H1 (cell line): ENCODE measurements at regions not wholly inside any gene's neighbourhood (a gene's known extent, or its start where the extent isn't known, plus 50 kb on each side); places are given as distances from the start of the nearest gene placed in this dataset.

Source experiments
- CTCF ChIA-PET: fragments of 300-600 bp; sonication (Branson Sonifier 250); formaldehyde crosslinking; loops from one replicate; lab custom pipeline; 2021; ENCODE audit not compliant: partially characterized antibody; lab: Charles Lee
- POLR2A ChIA-PET: fragments of 300-600 bp; sonication (Branson Sonifier 250); formaldehyde crosslinking; loops from one replicate; lab custom pipeline; 2021; ENCODE audit warnings: inconsistent platforms; ENCODE audit not compliant: partially characterized antibody; lab: Charles Lee
- DNase-seq, 2 experiments: peaks; one replicate each; pipeline versions ENCODE4 v3.0.0 to v3.0.0-alpha.2; 2010 to 2022; ENCODE audit warnings: low spot score in 2 of 2, low read depth in 1 of 2, mixed read lengths in 1 of 2
- FAIRE-seq: peaks from 2 replicates; lab custom pipeline; 2011; peaks lifted over from hg19 to GRCh38; lab: Jason Lieb, UNC
- H2AFZ ChIP-seq: 2 replicates; pipeline ENCODE4 v1.8.1; 2012; ENCODE audit warnings: low read length, inconsistent platforms
- H2AK5ac ChIP-seq: 2 replicates; pipeline ENCODE4 v1.6.1; 2013; ENCODE audit warnings: low read depth, low read length
- H2BK120ac ChIP-seq: replicated peaks from 2 replicates; pipeline ENCODE3; 2013; ENCODE audit warnings: low read depth, low read length, inconsistent platforms
- H2BK12ac ChIP-seq: 2 replicates; pipeline ENCODE4 v1.6.1; 2013; ENCODE audit warnings: low read depth, low read length
- H2BK15ac ChIP-seq: 2 replicates; pipeline ENCODE4 v1.6.1; 2013; ENCODE audit warnings: low read length
- H2BK20ac ChIP-seq: 2 replicates; pipeline ENCODE4 v1.6.1; 2013; ENCODE audit warnings: low read length
- H2BK5ac ChIP-seq: 2 replicates; pipeline ENCODE4 v1.6.1; 2013; ENCODE audit warnings: low read depth, low read length
- H3K14ac ChIP-seq: 2 replicates; pipeline ENCODE4 v1.6.1; 2013; ENCODE audit warnings: inconsistent platforms; ENCODE audit not compliant: insufficient read length
- H3K18ac ChIP-seq: 2 replicates; pipeline ENCODE4 v1.6.1; 2013; ENCODE audit warnings: low read length; ENCODE audit errors: extremely low read depth
- H3K23ac ChIP-seq: 2 replicates; pipeline ENCODE4 v1.6.1; 2013; ENCODE audit warnings: inconsistent platforms; ENCODE audit not compliant: insufficient read length
- H3K23me2 ChIP-seq: 2 replicates; pipeline ENCODE4 v1.6.1; 2013; ENCODE audit warnings: low read depth, low read length
- H3K27ac ChIP-seq: 2 replicates; pipeline ENCODE4 v1.6.1; 2011; ENCODE audit warnings: low read depth, low read length, inconsistent platforms
- H3K27me3 ChIP-seq, 4 experiments: replicated peaks in 1 of 4; 1 replicate in 1 of 4; 2 replicates in 3 of 4; pipeline versions ENCODE4 v1.6.1 to v1.8.1; 2011 to 2013; ENCODE audit warnings: low read length in 3 of 4, mild to moderate bottlenecking in 3 of 4, inconsistent platforms in 2 of 4, mixed read lengths in 2 of 4, moderate library complexity in 1 of 4; ENCODE audit not compliant: control insufficient read depth in 3 of 4, insufficient read depth in 3 of 4; ENCODE audit errors: extremely low read depth in 1 of 4
- H3K36me3 ChIP-seq, 4 experiments: 2 replicates each; pipeline versions ENCODE4 v1.6.1 to v1.8.1; 2011 to 2013; ENCODE audit warnings: mild to moderate bottlenecking in 4 of 4, low read length in 3 of 4, moderate library complexity in 2 of 4, control low read depth in 1 of 4, inconsistent platforms in 1 of 4; ENCODE audit not compliant: insufficient read depth in 4 of 4, control insufficient read depth in 2 of 4
- H3K4ac ChIP-seq: replicated peaks from 2 replicates; pipeline ENCODE3; 2013; ENCODE audit warnings: low read length, low read depth, mixed read lengths, inconsistent platforms; ENCODE audit not compliant: insufficient read length
- H3K4me1 ChIP-seq, 4 experiments: replicated peaks in 1 of 4; 1 replicate in 1 of 4; 2 replicates in 3 of 4; pipeline versions ENCODE4 v1.6.1 to v1.8.1; 2011 to 2013; ENCODE audit warnings: low read length in 3 of 4, inconsistent platforms in 2 of 4, mixed read lengths in 1 of 4; ENCODE audit not compliant: insufficient read depth in 4 of 4, control insufficient read depth in 3 of 4
- H3K4me2 ChIP-seq, 2 experiments: 2 replicates each; pipeline versions ENCODE4 v1.6.1 to v1.8.1; 2011 to 2013; ENCODE audit warnings: low read depth in 2 of 2, low read length in 2 of 2, control low read depth in 1 of 2, inconsistent platforms in 1 of 2, mild to moderate bottlenecking in 1 of 2; ENCODE audit not compliant: insufficient read depth in 1 of 2
- H3K4me3 ChIP-seq, 4 experiments: fragments of 200-600, 300-600 bp in 1 of 4; sonication (generic), shearing (Covaris generic), sonication (Bioruptor Twin) in 1 of 4; 2 replicates each; pipeline versions ENCODE4 v1.5.1 to v1.8.1; 2011 to 2016; ENCODE audit warnings: low read length in 4 of 4, low read depth in 3 of 4, control low read depth in 2 of 4, inconsistent platforms in 2 of 4, mild to moderate bottlenecking in 2 of 4, mixed read lengths in 1 of 4, moderate library complexity in 1 of 4; ENCODE audit not compliant: insufficient read depth in 2 of 4; ENCODE audit errors: extremely low read depth in 1 of 4
- H3K56ac ChIP-seq: replicated peaks from 2 replicates; pipeline ENCODE3; 2013; ENCODE audit warnings: low read depth, mild to moderate bottlenecking, mixed read lengths, low read length, inconsistent platforms; ENCODE audit not compliant: insufficient read length
- H3K79me1 ChIP-seq: 2 replicates; pipeline ENCODE4 v1.6.1; 2013; ENCODE audit warnings: low read depth, low read length, control low read depth
- H3K79me2 ChIP-seq, 2 experiments: 2 replicates each; pipeline versions ENCODE4 v1.6.1 to v1.8.1; 2012 to 2013; ENCODE audit warnings: low read length in 2 of 2, mild to moderate bottlenecking in 2 of 2, inconsistent platforms in 1 of 2; ENCODE audit not compliant: insufficient read depth in 2 of 2, control insufficient read depth in 1 of 2
- H3K9ac ChIP-seq, 4 experiments: replicated peaks in 1 of 4; 1 replicate in 1 of 4; 2 replicates in 3 of 4; pipeline versions ENCODE4 v1.6.1 to v1.8.1; 2011 to 2013; ENCODE audit warnings: low read depth in 3 of 4, low read length in 3 of 4, control low read depth in 2 of 4, mild to moderate bottlenecking in 2 of 4, moderate library complexity in 2 of 4, inconsistent platforms in 1 of 4; ENCODE audit errors: extremely low read depth in 1 of 4
- H3K9me3 ChIP-seq, 2 experiments: 2 replicates each; pipeline versions ENCODE4 v1.6.1 to v1.8.1; 2012 to 2013; ENCODE audit warnings: mild to moderate bottlenecking in 2 of 2, moderate library complexity in 2 of 2, control low read depth in 1 of 2, inconsistent platforms in 1 of 2, low read depth in 1 of 2, low read length in 1 of 2, mixed read lengths in 1 of 2; ENCODE audit not compliant: insufficient read depth in 2 of 2
- H4K20me1 ChIP-seq, 2 experiments: replicated peaks in 1 of 2; 2 replicates each; pipeline versions ENCODE3 to v1.8.1; 2011 to 2013; ENCODE audit warnings: inconsistent platforms in 2 of 2, low read length in 2 of 2, mild to moderate bottlenecking in 1 of 2; ENCODE audit not compliant: insufficient read depth in 2 of 2, control insufficient read depth in 1 of 2
- H4K5ac ChIP-seq: 2 replicates; pipeline ENCODE4 v1.6.1; 2013; ENCODE audit warnings: low read length, low read depth, mixed read lengths, inconsistent platforms; ENCODE audit not compliant: insufficient read length
- H4K8ac ChIP-seq: 2 replicates; pipeline ENCODE4 v1.8.0; 2013; ENCODE audit warnings: mild to moderate bottlenecking, moderate library complexity, low read length, inconsistent platforms; ENCODE audit not compliant: insufficient read depth; ENCODE audit errors: extremely low read depth
- H4K91ac ChIP-seq: replicated peaks from 2 replicates; pipeline ENCODE3; 2013; ENCODE audit warnings: low read length, mixed read lengths, inconsistent platforms; ENCODE audit not compliant: insufficient read length
- CBX5 ChIP-seq: fragments of 300-800, 300-1000 bp; sonication (generic); IDR thresholded peaks from 2 replicates; pipeline ENCODE4 v1.7.1; 2016; ENCODE audit warnings: antibody characterized with exemption, low read length, low read depth
- POLR2A ChIP-seq, 2 experiments: IDR thresholded peaks; 1 replicate in 1 of 2; 2 replicates in 1 of 2; pipeline ENCODE4 v1.6.1; 2011; ENCODE audit warnings: low read depth in 2 of 2, low read length in 2 of 2, mild to moderate bottlenecking in 2 of 2; ENCODE audit errors: control extremely low read depth in 1 of 2
- RFX5 ChIP-seq: IDR thresholded peaks from 2 replicates; pipeline ENCODE4 v1.6.1; 2011; ENCODE audit warnings: low read depth, low read length, improper control_type of control experiment, borderline replicate concordance
- WGBS, 2 experiments: shearing (Covaris generic) in 1 of 2; methylation state at CpG; one replicate each; pipeline versions ENCODE4 v1.1.6 to v1.1.7; 2013 to 2015; ENCODE audit warnings: low lambda C conversion rate in 2 of 2, mixed read lengths in 2 of 2, inconsistent platforms in 1 of 2, low coverage in 1 of 2, missing lambda C conversion rate in 1 of 2; ENCODE audit not compliant: insufficient replicate concordance in 2 of 2, insufficient coverage in 1 of 2, insufficient read length in 1 of 2; ENCODE audit errors: extremely low coverage in 1 of 2, missing lambda C conversion rate in 1 of 2; 5-methylcytosine and 5-hydroxymethylcytosine counted together

- no peak overlapping the region for H3K9ac ChIP-seq
- no peaks in the 10 kb centered on the region for H3K4me1 ChIP-seq
- no peak overlapping the region for H3K23ac ChIP-seq
- H3K79me1 ChIP-seq, result no peaks in the 10 kb centered on the region
- no peak overlapping the region for H2BK120ac ChIP-seq
- H2AFZ ChIP-seq, result no peak overlapping the region
- H2BK5ac ChIP-seq, result no peak overlapping the region
- ChIA-PET CTCF (no interaction called here), POLR2A (no interaction called here)
- no peaks in the 10 kb centered on the region for H3K79me2 ChIP-seq
- no peak overlapping the region for H3K4me2 ChIP-seq
- H3K27me3 ChIP-seq, result no peaks in the 10 kb centered on the region
- H2BK15ac ChIP-seq, result no peak overlapping the region
- H4K91ac ChIP-seq, result no peak overlapping the region
- no peak overlapping the region for H2AK5ac ChIP-seq
- no peak overlapping the region for H3K4ac ChIP-seq
- H4K8ac ChIP-seq, result no peak overlapping the region
- no peak overlapping the region for H3K27ac ChIP-seq
- H3K4me3 ChIP-seq, result no peak overlapping the region
- H3K23me2 ChIP-seq, result no peaks in the 10 kb centered on the region
- H4K5ac ChIP-seq, result no peak overlapping the region
- DNase-seq, result no peak
- no peaks in the 10 kb centered on the region for H3K36me3 ChIP-seq
- WGBS, 2 experiments, result 91% methylated on average over 1 of the region's 1 CpG; no CpG with 5 or more reads in 1 of the 2 experiments
- H2BK20ac ChIP-seq, result no peak overlapping the region
- TF ChIP-seq CBX5 (no peak), RFX5 (no peak), POLR2A (IDR thresholded peaks at IDR 0.05; ENCODE audit: control extremely low read depth in 1 of 2, low read depth in 2 of 2, low read length in 2 of 2) (no peak)
- FAIRE-seq, result no peak
- no peaks in the 10 kb centered on the region for H4K20me1 ChIP-seq
- no peak overlapping the region for H3K18ac ChIP-seq
- no peak overlapping the region for H2BK12ac ChIP-seq
- H3K14ac ChIP-seq, result no peak overlapping the region
- no peak overlapping the region for H3K56ac ChIP-seq
- no peaks in the 10 kb centered on the region for H3K9me3 ChIP-seq
These were observed 285.2 kb downstream of the PTPRC start for GRCh38 chr1:198923993-198924392.
